CMK (cell line): ENCODE measurements at regions not wholly inside any gene's neighbourhood (a gene's known extent, or its start where the extent isn't known, plus 50 kb on each side); places are given as distances from the start of the nearest gene placed in this dataset.

Source experiments
- DNase-seq: peaks from one replicate; pipeline ENCODE4 v3.0.0-alpha.2; 2010; ENCODE audit warnings: low read depth

DNA sequence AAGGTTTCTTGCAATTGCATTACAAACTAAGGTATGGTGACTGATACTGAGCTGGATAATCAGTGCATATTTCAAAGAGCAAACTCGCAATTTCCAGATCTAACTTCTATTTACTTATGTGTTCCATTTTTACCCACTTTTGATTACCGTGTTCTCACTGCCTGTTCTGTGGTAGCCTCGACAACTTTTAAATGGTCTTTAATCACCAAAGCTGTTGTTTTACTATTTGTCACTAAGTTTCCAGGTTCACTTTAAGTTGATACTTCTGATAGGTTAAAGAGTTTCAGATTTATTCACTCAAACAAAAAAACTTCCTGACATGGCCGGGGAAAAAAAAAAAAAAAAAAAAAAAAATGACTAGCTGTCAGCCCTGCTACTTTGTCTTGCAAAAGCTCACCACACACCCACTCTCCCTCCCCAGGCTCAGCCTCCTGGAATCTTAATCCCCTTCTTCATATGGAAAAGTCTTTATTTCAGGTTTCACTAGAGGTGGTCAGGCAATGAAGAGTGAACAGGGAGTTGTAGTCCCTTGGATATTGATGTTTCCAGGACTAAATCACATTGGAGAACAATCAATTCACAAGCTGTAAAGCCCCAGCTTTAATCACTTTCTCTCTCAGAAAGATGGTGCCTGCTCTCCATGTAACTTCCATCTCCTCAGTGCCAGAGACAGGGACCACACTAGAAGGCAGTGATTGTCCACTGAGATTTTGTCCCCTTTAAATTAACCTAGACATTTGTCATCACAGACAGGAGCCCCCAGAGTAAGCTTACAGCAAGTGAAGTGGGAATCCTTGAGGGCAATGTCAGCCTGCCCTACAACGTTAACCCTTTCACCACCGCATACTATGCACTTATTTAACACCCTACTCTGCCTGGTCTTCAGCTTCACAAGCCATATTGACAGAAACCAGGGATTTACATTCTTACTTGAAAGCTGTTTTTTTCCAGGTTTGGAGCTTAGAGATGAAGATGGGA, 749.1 kb upstream of the SORCS1 start:
- no peak for DNase-seq

DNA sequence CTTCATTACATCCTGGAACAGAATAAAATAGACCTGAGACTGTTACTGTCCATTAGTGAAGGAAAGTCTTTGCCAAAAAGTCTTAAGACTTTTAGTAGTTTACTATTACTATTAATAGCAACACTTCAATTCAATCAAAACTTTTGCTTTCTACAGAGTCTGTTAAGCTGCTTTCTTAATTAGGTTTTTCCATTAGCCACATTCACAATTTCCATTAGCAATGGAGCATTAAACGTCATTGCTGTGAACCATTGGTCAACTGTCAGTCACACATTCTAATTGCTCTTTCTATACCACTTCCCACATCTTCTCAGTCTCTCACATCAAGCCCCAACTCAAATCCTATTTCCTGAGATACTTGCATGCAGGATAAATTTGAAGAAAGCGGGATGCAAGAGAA, 736.6 kb upstream of the SORCS1 start:
- DNase-seq, result no peak

DNA sequence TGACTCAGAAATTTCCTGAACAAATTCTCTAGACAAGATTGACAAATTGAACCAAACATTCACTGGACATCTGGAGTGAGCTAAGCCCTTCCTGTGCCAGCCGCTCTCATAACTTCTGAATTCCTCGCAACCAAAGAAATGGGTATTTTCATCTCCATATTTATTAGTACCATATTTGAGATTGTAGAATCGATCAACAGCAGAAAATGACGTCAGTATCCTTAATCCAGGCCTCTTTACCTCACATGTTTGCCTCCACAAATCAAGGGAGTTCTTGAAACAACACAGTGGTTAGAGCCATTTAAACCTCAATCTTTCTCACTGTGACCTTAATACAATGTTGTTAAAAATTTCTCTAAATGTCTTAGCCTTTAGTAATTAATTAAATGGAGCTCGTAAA, 735.6 kb upstream of the SORCS1 start:
- DNase-seq, result no peak

DNA sequence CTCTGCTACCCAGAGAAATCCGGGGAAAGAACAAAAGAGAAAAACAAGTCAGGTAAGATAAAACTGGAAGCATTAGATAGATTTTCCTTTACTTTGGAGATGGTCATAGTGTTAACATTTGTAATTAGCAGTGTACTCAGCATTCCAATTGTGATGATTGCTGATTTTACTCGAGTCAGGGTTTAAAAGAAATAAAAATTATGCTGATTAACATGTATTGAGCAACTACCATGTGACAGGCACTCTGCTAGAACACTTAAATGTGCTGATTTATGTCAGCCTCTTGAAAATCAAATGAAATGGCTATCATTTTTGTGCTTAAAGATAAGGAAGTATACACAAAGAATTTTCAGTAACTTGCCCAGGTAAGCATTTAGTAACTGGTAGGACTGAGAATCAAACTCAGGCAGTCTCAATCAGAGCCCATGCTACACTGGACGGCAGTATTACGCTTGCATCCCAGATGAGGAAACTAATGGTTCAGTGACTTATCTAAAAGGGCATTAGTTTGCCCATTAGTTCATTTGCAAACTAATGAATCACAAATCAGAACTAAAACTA, 735.1 kb upstream of the SORCS1 start:
- no peak for DNase-seq

DNA sequence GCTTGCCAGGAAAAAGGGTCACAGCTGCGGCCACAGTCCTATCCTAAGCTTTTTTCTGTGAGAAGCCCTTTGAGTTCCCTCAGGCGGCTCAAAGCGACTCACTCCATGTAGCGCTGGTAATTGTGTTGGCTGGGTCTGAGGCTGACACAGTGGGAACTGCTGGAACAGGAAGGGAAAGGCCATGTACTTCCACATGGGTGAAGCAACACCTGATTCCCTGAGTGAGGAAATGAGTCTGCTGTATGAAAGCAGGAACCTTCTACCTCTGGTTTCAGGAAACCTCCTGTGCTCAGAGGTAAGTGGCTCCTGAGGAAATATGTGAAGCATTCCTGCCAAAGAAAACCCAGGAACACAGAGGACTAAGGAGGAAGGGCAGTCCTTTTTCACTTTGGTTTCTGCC, 734.6 kb upstream of the SORCS1 start:
- no peak for DNase-seq

- DNase-seq, result no peak
These were observed 733.9 kb upstream of the SORCS1 start for GRCh38 chr10:107898392-107898791.

DNA sequence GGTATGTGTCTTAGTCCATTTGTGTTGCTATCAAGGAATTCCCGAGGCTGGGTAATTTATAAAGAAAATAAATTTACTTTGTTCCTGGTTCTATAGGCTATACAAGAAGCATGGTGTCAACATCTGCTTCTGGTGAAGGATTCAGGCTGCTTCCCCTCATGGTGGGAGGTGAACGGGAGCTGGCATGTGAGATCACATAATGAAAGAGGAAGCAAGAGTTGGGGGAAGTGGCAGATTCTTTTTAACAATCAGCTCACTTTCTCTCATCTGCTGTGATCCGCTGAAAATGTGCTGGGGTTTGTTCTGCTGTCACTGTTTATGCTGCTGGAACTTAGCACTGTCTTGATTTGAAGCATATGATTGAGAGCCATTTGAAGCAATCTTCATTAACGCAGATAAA, 730.0 kb upstream of the SORCS1 start:
- DNase-seq, result peak; percentile 18

- no peak for DNase-seq
These were observed 724.6 kb upstream of the SORCS1 start for GRCh38 chr10:107889105-107889504.

DNA sequence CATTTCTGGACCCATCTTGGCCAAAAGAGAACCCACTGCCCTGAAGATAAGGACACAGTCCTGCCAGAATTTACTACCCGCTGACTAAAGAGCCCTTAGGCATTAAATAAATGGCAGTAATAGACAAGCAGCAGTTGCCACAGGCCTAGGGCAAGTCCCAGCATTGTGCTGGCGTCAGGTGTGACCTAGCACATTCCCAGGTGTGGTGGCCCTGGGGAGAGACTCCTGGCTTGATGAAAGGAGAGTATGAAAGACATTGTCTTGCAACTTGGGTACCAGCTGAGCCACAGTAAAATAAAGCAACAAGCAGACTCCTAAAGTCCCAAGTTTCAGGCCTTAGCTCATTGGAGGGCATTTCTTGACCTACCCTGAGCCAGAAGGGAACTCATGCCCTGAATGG, 715.7 kb upstream of the SORCS1 start:
- no peak for DNase-seq

GRCh38 chr10:107873007-107873406, 708.5 kb upstream of the SORCS1 start:
- DNase-seq, result no peak

DNA sequence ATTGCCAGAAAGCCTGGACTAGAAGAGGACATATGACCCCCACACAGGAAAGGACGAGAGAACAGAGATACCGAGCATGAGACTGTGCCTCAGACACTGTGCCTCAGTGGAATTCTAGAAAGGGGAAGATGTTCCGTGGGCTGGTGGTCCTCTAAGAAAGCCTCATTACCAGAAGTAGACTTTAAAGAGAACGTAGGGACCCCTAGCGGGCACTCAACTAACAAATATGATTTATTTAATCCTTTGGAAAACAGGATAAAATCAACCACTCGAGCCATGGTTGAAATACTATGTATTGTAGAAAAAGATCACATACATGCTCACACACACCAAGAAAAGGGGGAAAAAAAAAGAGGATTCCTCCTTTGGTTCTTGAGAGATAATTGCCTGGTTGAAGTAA, 701.2 kb upstream of the SORCS1 start:
- DNase-seq, result no peak

DNA sequence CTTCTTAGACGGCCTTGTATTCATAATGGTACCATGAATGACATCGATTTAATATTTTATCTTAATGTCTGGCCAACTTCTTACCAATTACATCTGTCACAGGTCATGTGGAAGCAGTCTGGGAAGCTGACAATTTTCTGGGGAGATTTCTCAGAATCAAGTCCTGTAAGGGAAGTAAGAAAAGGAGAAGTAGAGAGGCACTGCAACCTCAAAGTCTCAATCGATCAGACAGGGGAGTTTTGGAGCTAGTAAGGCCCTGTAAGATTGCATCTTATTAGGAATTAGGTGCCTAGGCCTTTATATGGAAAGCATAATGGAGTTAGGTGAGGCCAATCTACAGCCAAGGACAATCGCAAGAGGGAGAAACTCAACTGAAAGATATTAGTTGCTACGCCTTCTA, 694.6 kb upstream of the SORCS1 start:
- no peak for DNase-seq

- no peak for DNase-seq
These were observed 691.5 kb upstream of the SORCS1 start for GRCh38 chr10:107856047-107856315.

DNA sequence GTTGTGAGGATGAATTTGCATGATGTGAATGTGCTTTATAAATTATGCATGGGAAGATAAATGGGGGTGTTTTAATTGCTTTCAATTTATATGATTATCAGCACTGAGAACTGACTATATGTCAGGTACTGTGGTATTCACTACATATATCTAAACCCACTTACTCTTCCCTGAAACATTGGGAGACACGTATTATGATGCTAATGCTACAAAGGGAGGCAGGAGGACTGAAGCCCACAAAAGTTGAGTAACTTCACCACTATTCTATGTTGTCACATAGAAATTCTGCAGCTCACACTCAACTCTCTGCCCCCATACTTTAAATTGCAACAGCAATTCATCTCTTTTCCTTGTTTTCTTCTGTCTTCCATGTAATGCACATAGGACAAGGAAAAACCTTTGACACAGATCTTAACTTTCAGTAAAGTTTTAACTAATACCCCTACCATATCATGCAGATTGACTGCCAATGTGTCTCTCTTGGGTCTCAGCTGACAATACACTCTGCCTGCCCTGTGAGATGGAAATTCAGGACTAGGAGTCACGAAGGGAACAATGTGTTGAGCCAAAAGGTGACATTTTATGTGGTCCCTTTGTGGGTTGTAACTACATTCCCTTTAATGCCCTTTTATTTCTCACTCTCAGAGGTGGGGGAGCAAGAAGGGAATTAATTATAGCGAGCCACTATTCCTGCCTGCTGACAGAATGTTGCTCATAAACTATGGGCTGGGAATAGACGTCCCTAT, 691.0 kb upstream of the SORCS1 start:
- DNase-seq, result no peak

GRCh38 chr10:107848726-107849360, 684.3 kb upstream of the SORCS1 start:
- no peak for DNase-seq

DNA sequence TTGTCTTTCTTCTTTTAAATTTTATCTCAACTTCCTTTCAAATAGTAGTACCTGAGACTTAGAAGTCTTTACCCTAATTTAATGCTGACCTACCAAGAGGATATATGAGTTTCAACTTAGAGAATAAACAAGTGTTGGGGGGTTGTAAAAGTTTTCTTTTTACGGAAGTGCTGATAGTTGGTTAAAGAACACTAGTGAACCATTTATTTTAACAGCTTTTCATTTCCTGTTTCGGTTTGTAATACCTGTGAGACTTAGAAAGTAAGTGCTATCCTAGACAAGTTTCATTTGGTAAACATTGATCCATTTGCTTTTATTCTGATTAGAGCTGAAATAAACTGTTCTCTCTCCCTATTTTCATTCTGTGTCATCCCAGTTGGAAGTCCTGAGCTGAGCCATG, 683.1 kb upstream of the SORCS1 start:
- DNase-seq, result no peak

GRCh38 chr10:107834706-107835105, 670.2 kb upstream of the SORCS1 start:
- no peak for DNase-seq

DNA sequence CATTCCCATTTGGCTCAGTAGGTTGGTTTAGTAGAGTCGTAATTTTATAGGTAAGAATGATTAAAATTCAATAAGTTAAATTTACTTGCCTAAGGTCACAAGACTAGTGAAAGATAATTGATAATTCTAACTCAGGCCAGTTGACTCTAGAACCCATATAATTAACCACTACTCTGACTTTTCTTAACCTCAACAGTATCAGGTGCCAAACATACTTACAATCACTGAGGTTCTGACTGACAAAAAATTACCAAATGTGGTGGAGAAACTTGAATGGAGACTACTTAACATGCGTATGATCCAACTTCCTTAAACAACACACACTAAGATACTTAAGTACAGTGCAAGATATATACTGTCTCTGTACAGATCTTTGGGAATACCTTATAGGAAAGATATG, 667.3 kb upstream of the SORCS1 start:
- no peak for DNase-seq

DNA sequence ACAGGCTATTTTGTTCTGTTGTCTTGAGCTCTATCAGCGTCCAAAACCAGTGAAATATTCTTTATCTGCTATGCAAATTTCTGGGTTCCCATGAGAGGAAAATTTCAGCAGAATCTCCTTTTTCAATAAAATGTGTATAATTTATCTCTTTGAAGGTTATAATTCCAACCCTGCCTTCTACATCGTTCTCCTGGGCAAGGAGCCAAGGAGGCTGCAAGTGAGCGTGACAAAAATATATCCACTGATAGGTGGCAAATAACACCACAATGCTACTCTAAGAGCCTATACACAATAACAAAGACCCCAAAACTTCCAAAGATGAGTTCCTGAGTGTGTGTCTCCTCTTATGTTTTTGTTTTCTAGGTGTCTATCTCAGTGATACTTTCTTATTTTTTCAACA, 664.7 kb upstream of the SORCS1 start:
- DNase-seq, result no peak

GRCh38 chr10:107826171-107826570, 661.7 kb upstream of the SORCS1 start:
- DNase-seq, result peak; percentile 56

- DNase-seq, result peak; percentile 30
These were observed 650.5 kb upstream of the SORCS1 start for GRCh38 chr10:107814865-107815487.

DNA sequence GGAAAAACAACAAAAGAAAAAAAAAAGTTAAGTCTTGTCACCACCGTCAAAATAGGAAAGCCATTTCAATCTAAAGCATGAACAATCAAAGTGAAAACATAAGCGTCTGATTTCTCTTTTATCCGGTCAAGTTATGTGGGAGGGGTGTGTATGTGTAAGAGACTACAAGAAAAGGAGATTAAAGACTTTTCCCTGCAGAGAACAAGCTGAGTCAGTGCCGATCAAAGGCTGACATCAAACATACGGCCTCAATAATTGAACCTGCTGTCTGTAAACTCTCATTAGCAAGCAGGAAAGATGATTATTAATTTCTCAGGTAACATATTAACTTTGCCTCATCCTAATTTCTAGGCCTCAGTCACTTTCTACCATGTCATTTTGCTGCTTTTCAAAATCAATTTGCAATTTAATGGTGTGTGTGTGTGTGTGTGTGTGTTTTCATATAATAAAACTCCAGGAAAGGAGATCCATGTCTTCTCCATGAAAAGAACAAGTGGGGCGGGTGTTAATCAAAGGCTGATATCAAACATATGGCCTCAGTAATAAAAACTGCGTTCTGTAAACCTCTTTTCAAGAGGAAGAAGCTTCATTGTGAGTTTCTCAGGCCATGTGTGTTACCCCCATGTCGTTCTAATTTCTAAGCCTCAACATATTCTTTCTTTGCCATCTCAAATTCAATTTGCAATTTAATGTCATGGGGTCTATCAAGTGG, 649.1 kb upstream of the SORCS1 start:
- DNase-seq, result no peak
